Neural cell (in vitro differentiated cells): ENCODE measurements at regions not wholly inside any gene's neighbourhood (a gene's known extent, or its start where the extent isn't known, plus 50 kb on each side); places are given as distances from the start of the nearest gene placed in this dataset.

ENCODE experiments used
- EP300 ChIP-seq: fragments of 450-650 bp; conservative IDR thresholded peaks from 2 replicates; pipeline ENCODE4 v1.6.1; 2014; ENCODE audit warnings: antibody characterized with exemption, mild to moderate bottlenecking, moderate library complexity; ENCODE audit not compliant: poor library complexity, severe bottlenecking
- RAD21 ChIP-seq: fragments of 450-650 bp; conservative IDR thresholded peaks from 2 replicates; pipeline ENCODE4 v1.6.1; 2014; ENCODE audit warnings: antibody characterized with exemption, mild to moderate bottlenecking, moderate library complexity
- TF ChIP-seq, protein P1 (sequence below): IDR thresholded peaks from 2 replicates; pipeline ENCODE4 v1.6.1; 2012; ENCODE audit warnings: borderline replicate concordance

DNA sequence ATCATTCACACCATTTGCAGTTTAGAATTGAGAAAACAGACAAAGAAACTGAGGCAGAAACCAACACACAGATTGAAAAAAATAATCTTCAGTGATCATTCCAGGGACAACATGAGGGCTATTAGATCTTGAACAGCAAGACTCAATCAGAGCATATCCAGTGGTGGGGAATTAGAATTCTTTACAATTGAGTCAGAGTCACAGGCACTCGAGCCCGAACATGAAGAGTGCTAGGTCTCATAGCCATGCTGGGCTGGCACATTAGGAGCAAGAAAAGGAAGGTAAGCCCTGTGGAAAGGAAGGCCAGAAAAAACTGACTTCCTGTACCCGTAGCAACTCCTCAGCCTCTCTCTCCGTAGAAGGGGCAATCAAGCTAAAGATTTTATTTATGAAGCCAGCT lies 419.9 kb downstream of the HAO1 start:
- TF ChIP-seq RAD21 (no peak), EP300 (no peak)
- TF ChIP-seq, protein P1, sequence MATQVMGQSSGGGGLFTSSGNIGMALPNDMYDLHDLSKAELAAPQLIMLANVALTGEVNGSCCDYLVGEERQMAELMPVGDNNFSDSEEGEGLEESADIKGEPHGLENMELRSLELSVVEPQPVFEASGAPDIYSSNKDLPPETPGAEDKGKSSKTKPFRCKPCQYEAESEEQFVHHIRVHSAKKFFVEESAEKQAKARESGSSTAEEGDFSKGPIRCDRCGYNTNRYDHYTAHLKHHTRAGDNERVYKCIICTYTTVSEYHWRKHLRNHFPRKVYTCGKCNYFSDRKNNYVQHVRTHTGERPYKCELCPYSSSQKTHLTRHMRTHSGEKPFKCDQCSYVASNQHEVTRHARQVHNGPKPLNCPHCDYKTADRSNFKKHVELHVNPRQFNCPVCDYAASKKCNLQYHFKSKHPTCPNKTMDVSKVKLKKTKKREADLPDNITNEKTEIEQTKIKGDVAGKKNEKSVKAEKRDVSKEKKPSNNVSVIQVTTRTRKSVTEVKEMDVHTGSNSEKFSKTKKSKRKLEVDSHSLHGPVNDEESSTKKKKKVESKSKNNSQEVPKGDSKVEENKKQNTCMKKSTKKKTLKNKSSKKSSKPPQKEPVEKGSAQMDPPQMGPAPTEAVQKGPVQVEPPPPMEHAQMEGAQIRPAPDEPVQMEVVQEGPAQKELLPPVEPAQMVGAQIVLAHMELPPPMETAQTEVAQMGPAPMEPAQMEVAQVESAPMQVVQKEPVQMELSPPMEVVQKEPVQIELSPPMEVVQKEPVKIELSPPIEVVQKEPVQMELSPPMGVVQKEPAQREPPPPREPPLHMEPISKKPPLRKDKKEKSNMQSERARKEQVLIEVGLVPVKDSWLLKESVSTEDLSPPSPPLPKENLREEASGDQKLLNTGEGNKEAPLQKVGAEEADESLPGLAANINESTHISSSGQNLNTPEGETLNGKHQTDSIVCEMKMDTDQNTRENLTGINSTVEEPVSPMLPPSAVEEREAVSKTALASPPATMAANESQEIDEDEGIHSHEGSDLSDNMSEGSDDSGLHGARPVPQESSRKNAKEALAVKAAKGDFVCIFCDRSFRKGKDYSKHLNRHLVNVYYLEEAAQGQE = no peak
